ENCODE measurements at regions not wholly inside any gene's neighbourhood (a gene's known extent, or its start where the extent isn't known, plus 50 kb on each side); places are given as distances from the start of the nearest gene placed in this dataset.

DNA sequence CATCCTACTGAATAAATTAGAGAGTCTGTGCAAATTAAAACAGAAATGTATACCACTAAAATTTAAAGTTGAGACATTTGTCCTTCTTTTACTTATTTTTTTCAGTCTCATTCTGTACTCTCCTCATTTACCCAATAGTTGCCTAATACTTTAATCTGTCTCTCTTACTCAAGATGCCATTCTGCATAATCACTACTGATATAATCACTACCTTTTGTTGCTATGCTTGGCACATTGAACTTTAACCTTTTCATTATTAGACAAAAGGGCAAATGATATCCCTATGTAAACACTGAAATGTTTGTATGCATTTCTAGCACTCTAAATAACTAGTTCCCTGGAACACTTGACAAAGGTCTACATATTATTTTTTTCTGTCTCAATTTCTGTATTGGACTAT, 1108.3 kb upstream of the FLRT2 start:
- Histone ChIP-seq H3K9me3 (peaks cover 0 to 20% (median 5%) of the 10 kb centered on the region in 12 donors), H3K4me1 (no peaks in the 10 kb centered on the region), H3K27ac (no peak overlapping the region), H3K36me3 (no peaks in the 10 kb centered on the region), H3K27me3 (no peaks in the 10 kb centered on the region), H3K4me3 (no peak overlapping the region)
- DNase-seq (no peak), ATAC-seq (no peak)
- intact Hi-C loops (cut with DNase I): no loop called here
- TF ChIP-seq POLR2A (IDR thresholded peaks at IDR 0.05): no peak
- TF ChIP-seq, protein P1, sequence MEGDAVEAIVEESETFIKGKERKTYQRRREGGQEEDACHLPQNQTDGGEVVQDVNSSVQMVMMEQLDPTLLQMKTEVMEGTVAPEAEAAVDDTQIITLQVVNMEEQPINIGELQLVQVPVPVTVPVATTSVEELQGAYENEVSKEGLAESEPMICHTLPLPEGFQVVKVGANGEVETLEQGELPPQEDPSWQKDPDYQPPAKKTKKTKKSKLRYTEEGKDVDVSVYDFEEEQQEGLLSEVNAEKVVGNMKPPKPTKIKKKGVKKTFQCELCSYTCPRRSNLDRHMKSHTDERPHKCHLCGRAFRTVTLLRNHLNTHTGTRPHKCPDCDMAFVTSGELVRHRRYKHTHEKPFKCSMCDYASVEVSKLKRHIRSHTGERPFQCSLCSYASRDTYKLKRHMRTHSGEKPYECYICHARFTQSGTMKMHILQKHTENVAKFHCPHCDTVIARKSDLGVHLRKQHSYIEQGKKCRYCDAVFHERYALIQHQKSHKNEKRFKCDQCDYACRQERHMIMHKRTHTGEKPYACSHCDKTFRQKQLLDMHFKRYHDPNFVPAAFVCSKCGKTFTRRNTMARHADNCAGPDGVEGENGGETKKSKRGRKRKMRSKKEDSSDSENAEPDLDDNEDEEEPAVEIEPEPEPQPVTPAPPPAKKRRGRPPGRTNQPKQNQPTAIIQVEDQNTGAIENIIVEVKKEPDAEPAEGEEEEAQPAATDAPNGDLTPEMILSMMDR (IDR thresholded peaks at IDR 0.05): no peak

DNA sequence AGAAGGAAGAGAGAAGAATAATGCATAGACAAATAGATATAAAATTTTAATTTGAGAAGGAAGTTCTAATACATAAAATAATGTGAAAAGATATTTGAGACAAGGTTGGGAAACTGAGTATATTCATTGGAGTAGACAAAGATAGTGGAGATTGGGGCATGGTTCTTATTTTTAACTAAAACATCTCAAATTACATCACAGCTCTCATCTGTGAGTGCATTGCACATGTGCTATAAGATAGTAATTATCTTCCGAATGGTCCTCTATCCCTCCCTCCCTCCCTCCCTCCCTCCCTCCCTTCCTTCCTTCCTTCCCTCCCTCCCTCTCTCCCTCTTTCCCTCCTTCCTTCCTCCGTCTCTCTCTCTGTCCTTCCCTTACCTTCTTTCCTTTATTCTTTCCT, 1104.0 kb upstream of the FLRT2 start:
- H3K4me1 ChIP-seq: no peaks in the 10 kb centered on the region
- H3K27ac ChIP-seq: no peak overlapping the region
- 57 to 68% (median 64%) methylated on average over 1 to 2 of the region's 2 CpGs for WGBS, 4 donors
- DNase-seq (no peak), ATAC-seq (no peak)
- no peaks in the 10 kb centered on the region for H3K27me3 ChIP-seq
- no peak overlapping the region for H3K4me3 ChIP-seq
- TF ChIP-seq, protein P1 (IDR thresholded peaks at IDR 0.05): no peak
- TF ChIP-seq POLR2A (IDR thresholded peaks at IDR 0.05): no peak
- intact Hi-C loops (cut with DNase I): no loop called here
- H3K9me3 ChIP-seq: no peaks in the 10 kb centered on the region
- H3K36me3 ChIP-seq: no peaks in the 10 kb centered on the region

DNA sequence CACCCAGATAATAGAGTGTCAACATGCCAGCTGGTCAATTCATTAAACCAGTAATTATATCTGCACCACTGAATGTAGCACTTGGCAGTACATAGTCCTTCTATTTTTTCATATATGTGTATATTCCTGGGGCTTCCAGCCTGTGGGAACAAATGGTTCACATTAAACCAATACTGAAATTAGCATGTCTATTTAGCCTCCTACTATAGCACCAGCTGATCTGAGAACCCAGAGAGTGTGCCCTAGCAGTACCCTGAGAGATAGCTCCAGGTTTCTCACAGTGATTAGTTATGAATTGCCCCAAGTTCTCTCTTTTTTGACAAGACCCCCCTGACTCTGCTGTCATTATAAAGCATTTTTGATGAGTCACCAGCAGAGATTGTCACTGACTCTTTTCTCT, 1097.3 kb upstream of the FLRT2 start:
- DNase-seq (no peak), ATAC-seq (no peak)
- no peaks in the 10 kb centered on the region for H3K27me3 ChIP-seq
- TF ChIP-seq POLR2A (IDR thresholded peaks at IDR 0.05): no peak
- TF ChIP-seq, protein P1 (IDR thresholded peaks at IDR 0.05): no peak
- intact Hi-C loops (cut with DNase I): no loop called here
- no peaks in the 10 kb centered on the region for H3K9me3 ChIP-seq
- no peak overlapping the region for H3K4me3 ChIP-seq
- no peaks in the 10 kb centered on the region for H3K36me3 ChIP-seq
- H3K4me1 ChIP-seq: no peaks in the 10 kb centered on the region
- H3K27ac ChIP-seq: no peak overlapping the region

DNA sequence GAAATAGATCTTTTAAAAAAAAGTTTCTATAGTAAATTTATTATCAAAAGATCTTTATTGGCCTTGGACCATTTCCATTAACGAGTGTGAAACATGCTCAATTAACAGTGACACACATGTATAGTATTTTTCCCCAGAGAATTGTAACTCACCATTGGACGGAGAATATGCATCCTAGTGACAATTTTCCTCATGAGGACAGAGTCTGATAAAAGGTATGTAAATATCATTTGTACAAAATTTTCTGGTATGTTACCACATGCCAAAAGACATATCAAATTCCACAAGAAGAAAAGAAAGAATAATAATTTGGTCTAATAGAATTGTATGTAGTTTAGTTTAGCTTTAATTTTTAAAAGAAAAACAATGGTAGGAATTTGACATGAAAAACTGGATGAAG, 1096.0 kb upstream of the FLRT2 start:
- TF ChIP-seq, protein P1 (IDR thresholded peaks at IDR 0.05): no peak
- TF ChIP-seq POLR2A (IDR thresholded peaks at IDR 0.05): no peak
- Histone ChIP-seq H3K27me3 (no peaks in the 10 kb centered on the region), H3K27ac (no peak overlapping the region), H3K9me3 (no peaks in the 10 kb centered on the region), H3K4me3 (no peak overlapping the region), H3K4me1 (no peaks in the 10 kb centered on the region), H3K36me3 (no peaks in the 10 kb centered on the region)
- intact Hi-C loops (cut with DNase I): no loop called here
- WGBS, 4 donors: 65 to 78% (median 73%) methylated on average over 2 of the region's 2 CpGs
- DNase-seq: no peak
- ATAC-seq: no peak
